Activated CD8-positive, alpha-beta T cell treated with anti-CD3 and anti-CD28 coated beads for 36 hours (primary cell): ENCODE measurements at regions not wholly inside any gene's neighbourhood (a gene's known extent, or its start where the extent isn't known, plus 50 kb on each side); places are given as distances from the start of the nearest gene placed in this dataset.

ENCODE experiments used
- ATAC-seq: fragments of 200-7000 bp; cut with Tn5 transposase; one replicate; pipeline ENCODE4 v1.10.0; 2021; ENCODE audit warnings: mild to moderate bottlenecking, moderate library complexity
- CTCF ChIA-PET: fragments of 350-600 bp; sonication (Branson Sonifier 250); formaldehyde crosslinking; loops from one replicate; lab custom pipeline; 2021; ENCODE audit warnings: antibody characterized with exemption; lab: Charles Lee
- POLR2A ChIA-PET: fragments of 350-600 bp; sonication (Branson Sonifier 250); formaldehyde crosslinking; loops from one replicate; lab custom pipeline; 2021; ENCODE audit warnings: antibody characterized with exemption; lab: Charles Lee
- DNase-seq: peaks from one replicate; pipeline ENCODE4 v3.0.0-alpha.2; 2020
- H3K27ac Mint-ChIP-seq: one replicate; pipeline ENCODE4 v1.8.0; 2021; ENCODE audit warnings: mild to moderate bottlenecking, mixed read lengths
- H3K27me3 Mint-ChIP-seq: one replicate; pipeline ENCODE4 v1.8.0; 2021; ENCODE audit warnings: mixed read lengths
- H3K36me3 Mint-ChIP-seq: one replicate; pipeline ENCODE4 v1.8.0; 2021; ENCODE audit warnings: low read depth, mixed read lengths
- H3K4me1 Mint-ChIP-seq: one replicate; pipeline ENCODE4 v1.8.0; 2021; ENCODE audit warnings: low read depth, mixed read lengths
- H3K4me3 Mint-ChIP-seq: one replicate; pipeline ENCODE4 v1.8.0; 2021; ENCODE audit warnings: mild to moderate bottlenecking, moderate library complexity, mixed read lengths
- H3K9me3 Mint-ChIP-seq: one replicate; pipeline ENCODE4 v1.8.0; 2021; ENCODE audit warnings: mixed read lengths
- CTCF ChIP-seq: fragments of 200-600 bp; IDR thresholded peaks from one replicate; pipeline ENCODE4 v1.8.0; 2022; ENCODE audit warnings: antibody characterized with exemption, mild to moderate bottlenecking
- intact Hi-C: fragments of 100-400 bp; cut with micrococcal nuclease; formaldehyde crosslinking; loops from one replicate; pipeline ENCODE4 v1.10.0; 2022

- DNase-seq (no peak), ATAC-seq (no peak)
- no peaks in the 10 kb centered on the region for H3K27me3 Mint-ChIP-seq
- no peak overlapping the region for H3K4me3 Mint-ChIP-seq
- no peaks in the 10 kb centered on the region for H3K36me3 Mint-ChIP-seq
- intact Hi-C loops: no loop called here
- H3K9me3 Mint-ChIP-seq: no peaks in the 10 kb centered on the region
- H3K4me1 Mint-ChIP-seq: no peaks in the 10 kb centered on the region
- TF ChIP-seq CTCF: no peak
- ChIA-PET POLR2A (no interaction called here), CTCF (no interaction called here)
- no peak overlapping the region for H3K27ac Mint-ChIP-seq
These were observed 111.9 kb downstream of the NGF start for GRCh38 chr1:115225993-115226685.

DNA sequence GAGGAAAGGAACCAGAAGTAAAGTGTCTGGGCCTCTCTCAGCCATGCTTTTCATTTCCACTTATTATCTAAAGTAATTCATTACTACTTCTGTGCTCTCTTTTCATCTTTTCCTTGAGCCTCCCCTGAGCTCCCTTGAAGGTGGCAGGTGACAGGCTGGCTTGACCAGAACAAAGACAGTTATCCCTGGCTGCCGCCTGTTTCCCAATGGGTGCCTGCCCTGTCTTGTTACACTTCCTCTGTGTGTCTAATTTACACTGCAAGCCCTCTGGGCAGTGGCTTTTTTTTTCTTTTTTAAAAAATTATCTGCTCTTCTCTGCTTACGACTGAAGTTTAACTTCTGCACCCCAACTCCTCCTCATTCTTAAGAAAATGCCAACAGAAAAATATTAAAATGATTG lies 113.4 kb downstream of the NGF start:
- intact Hi-C loops: no loop called here
- ChIA-PET CTCF (no interaction called here), POLR2A (no interaction called here)
- H3K27ac Mint-ChIP-seq: no peak overlapping the region
- H3K4me1 Mint-ChIP-seq: no peaks in the 10 kb centered on the region
- no peak for ATAC-seq
- no peak overlapping the region for H3K4me3 Mint-ChIP-seq
- H3K9me3 Mint-ChIP-seq: no peaks in the 10 kb centered on the region
- no peak for DNase-seq
- TF ChIP-seq CTCF: no peak
- H3K27me3 Mint-ChIP-seq: peaks cover 1% of the 10 kb centered on the region
- no peaks in the 10 kb centered on the region for H3K36me3 Mint-ChIP-seq

DNA sequence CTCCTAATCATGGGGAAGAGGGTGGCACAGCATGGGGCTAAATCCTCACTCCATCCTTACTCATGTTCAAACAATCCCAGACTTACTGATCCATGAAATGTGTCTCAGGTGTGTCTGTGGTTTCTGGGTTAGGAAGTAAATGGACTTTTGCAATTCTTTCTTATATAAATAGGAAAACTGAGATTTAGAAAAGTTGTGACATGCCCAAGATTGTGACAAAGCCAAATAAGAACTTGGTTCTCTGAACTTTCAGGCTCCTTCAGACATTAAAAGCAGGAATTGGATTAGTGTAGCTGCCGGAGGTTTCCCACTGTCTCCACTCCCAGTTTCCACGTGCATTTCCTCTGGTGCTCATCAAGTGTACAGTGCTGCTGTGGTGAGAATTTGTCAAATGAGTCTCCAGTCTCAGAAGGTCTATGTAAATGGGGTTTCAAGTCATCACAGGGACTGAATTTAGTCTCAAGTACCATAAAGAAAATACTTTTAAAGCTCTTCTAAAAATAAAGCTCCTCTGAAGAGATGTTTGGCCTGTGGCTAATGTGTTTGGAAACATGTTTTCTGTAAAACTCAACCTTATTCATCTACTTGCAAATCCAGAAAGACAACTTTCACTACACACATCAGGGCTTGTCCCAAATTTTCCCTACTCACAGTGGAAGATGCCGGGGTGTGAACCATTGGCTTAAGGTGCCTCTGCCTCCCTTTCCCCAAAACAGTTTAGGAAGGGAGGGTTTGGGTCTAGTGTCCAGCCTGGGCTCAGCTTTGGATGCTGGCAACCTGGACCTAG lies 115.2 kb downstream of the NGF start:
- Mint-ChIP-seq H3K9me3 (no peaks in the 10 kb centered on the region), H3K36me3 (no peaks in the 10 kb centered on the region), H3K27ac (no peak overlapping the region), H3K27me3 (peaks cover 10% of the 10 kb centered on the region), H3K4me3 (no peak overlapping the region), H3K4me1 (no peaks in the 10 kb centered on the region)
- ChIA-PET POLR2A (no interaction called here), CTCF (no interaction called here)
- DNase-seq (no peak), ATAC-seq (no peak)
- TF ChIP-seq CTCF: no peak
- intact Hi-C loops: no loop called here

DNA sequence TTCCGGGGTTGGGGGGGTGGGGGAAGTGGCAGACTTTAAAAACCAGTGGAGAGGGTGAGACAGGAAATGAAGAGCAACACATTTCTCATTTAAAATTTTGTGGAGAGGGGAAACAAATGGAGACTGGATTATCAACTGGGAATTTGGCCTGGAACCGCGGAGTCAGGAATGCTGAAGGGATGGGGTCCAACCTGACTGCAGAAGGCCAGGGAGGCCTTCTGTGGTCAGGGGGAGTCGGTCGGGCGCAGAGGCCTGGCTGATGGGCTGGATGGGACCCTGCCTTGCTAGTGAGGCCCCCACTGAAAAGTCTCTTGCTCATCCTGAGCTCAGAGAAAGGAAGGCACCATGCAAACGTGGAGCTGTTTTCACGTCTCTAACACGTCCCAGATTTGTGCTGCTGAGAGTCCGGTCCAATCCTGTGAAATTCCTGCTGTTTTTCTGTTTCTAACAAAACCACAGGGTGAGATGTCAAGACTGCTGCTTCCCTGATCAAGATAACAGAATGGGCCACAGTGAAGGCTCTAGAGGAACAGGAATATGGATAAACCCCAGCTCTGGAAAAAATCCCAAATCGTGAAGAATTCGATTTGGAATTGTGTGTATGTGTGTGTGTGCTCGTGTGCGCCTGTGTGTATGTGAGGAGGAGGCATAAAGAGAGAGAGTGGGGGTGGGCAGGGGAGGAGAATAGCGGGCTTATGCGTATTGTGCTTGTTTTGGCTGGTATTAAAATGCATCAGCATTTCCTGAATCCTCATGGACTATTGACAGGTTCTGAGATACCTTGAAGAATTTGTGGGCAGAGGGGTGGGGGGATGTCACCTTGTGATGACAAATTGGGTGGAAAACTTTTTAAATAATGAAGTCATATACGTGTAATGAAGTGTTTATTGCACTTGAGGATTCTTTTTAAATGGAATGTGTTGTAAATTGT lies 117.4 kb downstream of the NGF start:
- intact Hi-C loops: no loop called here
- TF ChIP-seq CTCF: no peak
- no peaks in the 10 kb centered on the region for H3K36me3 Mint-ChIP-seq
- DNase-seq (no peak), ATAC-seq (no peak)
- H3K27ac Mint-ChIP-seq: no peak overlapping the region
- no peaks in the 10 kb centered on the region for H3K9me3 Mint-ChIP-seq
- no peaks in the 10 kb centered on the region for H3K4me1 Mint-ChIP-seq
- H3K27me3 Mint-ChIP-seq: peaks cover 17% of the 10 kb centered on the region
- no peak overlapping the region for H3K4me3 Mint-ChIP-seq
- POLR2A ChIA-PET: no interaction called here
- CTCF ChIA-PET: no interaction called here
